Activated CD4-positive, alpha-beta T cell treated with anti-CD3 and anti-CD28 coated beads, Interleukin-2, amount 10 ng/mL, durations not matched to agents 7 days and 5 days (primary cell): ENCODE measurements at regions not wholly inside any gene's neighbourhood (a gene's known extent, or its start where the extent isn't known, plus 50 kb on each side); places are given as distances from the start of the nearest gene placed in this dataset.

Experiments
- CTCF ChIA-PET: fragments of 350-600 bp; sonication (Branson Sonifier 250); formaldehyde crosslinking; loops from one replicate; lab custom pipeline; 2021; ENCODE audit warnings: antibody characterized with exemption; lab: Charles Lee
- POLR2A ChIA-PET: fragments of 350-600 bp; sonication (Branson Sonifier 250); formaldehyde crosslinking; loops from one replicate; lab custom pipeline; 2021; ENCODE audit warnings: antibody characterized with exemption; lab: Charles Lee
- DNase-seq: peaks from one replicate; pipeline ENCODE4 v3.0.0-alpha.2; 2020
- H3K27ac Mint-ChIP-seq: one replicate; pipeline ENCODE4 v1.8.0; 2021; ENCODE audit warnings: mild to moderate bottlenecking, moderate library complexity, mixed read lengths
- H3K27me3 Mint-ChIP-seq: one replicate; pipeline ENCODE4 v1.8.0; 2021; ENCODE audit warnings: mixed read lengths
- H3K36me3 Mint-ChIP-seq: one replicate; pipeline ENCODE4 v1.8.0; 2021; ENCODE audit warnings: low read depth, mixed read lengths
- H3K4me1 Mint-ChIP-seq: one replicate; pipeline ENCODE4 v1.8.0; 2021; ENCODE audit warnings: mixed read lengths
- H3K4me3 Mint-ChIP-seq: one replicate; pipeline ENCODE4 v1.8.0; 2021; ENCODE audit warnings: mild to moderate bottlenecking, moderate library complexity, mixed read lengths
- H3K9me3 Mint-ChIP-seq: one replicate; pipeline ENCODE4 v1.8.0; 2021; ENCODE audit warnings: mixed read lengths

DNA sequence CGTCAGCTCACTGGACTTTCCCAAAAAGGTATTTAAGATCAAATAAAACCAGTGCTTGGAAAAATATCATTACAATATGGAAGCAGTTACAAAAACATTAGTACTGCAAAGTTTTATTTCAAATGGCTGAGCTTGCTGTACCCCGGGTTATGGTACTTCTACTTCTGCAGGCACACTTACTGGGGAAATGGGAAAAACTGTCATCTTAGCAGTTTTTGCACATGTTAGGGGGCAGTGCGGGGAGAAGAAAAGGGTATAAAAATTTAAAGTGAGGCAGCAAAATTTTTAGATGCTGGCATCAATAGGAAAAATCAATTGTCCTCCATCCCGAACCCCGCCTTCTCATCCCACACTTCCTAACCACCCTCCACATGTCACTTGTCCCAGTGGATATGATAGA lies 133.4 kb downstream of the ATG4C start:
- Mint-ChIP-seq H3K27me3 (peaks cover 5% of the 10 kb centered on the region), H3K9me3 (no peaks in the 10 kb centered on the region), H3K4me1 (no peaks in the 10 kb centered on the region), H3K4me3 (no peak overlapping the region), H3K27ac (no peak overlapping the region), H3K36me3 (no peaks in the 10 kb centered on the region)
- no peak for DNase-seq
- POLR2A ChIA-PET, result no interaction called here
- CTCF ChIA-PET, result no interaction called here

DNA sequence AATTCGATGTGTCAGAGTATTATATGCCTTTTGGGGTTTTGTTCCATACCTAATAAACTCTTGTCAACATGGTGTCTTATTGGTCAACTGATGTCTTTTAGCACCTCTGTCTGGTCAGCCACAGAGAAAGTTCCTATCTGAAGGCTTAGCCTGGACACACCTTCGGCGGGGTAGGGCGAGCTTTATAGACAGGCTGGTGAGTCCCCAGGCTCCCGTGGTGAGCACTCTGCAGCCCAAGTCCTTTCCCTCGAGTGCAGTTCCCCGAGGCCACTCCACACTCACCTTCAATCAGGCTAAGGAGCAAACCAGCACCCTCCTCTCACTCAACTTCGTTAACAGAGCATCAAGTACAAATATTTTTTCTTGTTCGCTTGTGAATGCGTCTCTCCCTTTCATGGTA lies 133.9 kb downstream of the ATG4C start:
- ChIA-PET CTCF (no interaction called here), POLR2A (no interaction called here)
- no peak overlapping the region for H3K4me3 Mint-ChIP-seq
- H3K9me3 Mint-ChIP-seq, result no peaks in the 10 kb centered on the region
- no peaks in the 10 kb centered on the region for H3K4me1 Mint-ChIP-seq
- DNase-seq, result no peak
- no peak overlapping the region for H3K27ac Mint-ChIP-seq
- no peaks in the 10 kb centered on the region for H3K36me3 Mint-ChIP-seq
- H3K27me3 Mint-ChIP-seq, result peaks cover 5% of the 10 kb centered on the region

DNA sequence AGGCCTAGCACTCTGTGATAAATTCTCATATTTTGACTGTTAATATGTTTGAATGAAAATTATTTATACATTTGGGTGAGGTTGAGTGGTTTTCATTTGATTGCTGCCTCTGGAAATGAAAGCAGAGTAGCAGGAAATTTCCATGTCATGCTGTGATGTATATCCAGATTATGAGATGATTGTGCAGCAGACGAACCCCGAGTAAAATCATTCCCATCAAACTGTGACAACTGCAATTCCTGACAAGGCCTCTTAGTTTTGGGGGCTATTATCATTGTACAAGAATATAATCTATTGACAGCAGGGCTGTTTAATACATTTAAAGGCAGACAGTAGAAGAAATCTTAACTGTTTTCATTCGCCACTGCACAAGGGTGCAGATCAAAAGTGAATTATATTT lies 134.8 kb downstream of the ATG4C start:
- no peak overlapping the region for H3K27ac Mint-ChIP-seq
- ChIA-PET POLR2A (no interaction called here), CTCF (no interaction called here)
- no peaks in the 10 kb centered on the region for H3K9me3 Mint-ChIP-seq
- peaks cover 2% of the 10 kb centered on the region for H3K27me3 Mint-ChIP-seq
- H3K36me3 Mint-ChIP-seq, result no peaks in the 10 kb centered on the region
- no peak for DNase-seq
- H3K4me3 Mint-ChIP-seq, result no peak overlapping the region
- H3K4me1 Mint-ChIP-seq, result no peaks in the 10 kb centered on the region

DNA sequence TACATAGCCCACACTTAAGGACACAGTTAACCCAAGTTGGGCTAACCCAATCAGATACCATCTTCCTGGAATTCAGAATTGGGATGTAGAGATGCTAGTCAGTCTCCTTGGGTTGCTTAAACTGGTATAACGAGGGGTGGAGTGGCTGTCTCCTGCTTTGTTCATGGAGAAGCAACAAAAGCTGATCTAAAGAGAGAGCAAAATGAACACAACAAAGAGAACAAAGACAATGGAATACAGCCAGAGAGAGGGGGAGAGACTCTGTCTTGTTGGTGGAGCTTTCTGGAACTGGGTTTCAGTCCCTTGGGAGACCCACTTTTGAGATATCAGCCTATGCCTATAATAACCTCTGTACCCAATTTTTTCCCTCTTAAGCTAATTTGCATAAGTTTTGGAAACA lies 138.1 kb downstream of the ATG4C start:
- POLR2A ChIA-PET, result no interaction called here

DNA sequence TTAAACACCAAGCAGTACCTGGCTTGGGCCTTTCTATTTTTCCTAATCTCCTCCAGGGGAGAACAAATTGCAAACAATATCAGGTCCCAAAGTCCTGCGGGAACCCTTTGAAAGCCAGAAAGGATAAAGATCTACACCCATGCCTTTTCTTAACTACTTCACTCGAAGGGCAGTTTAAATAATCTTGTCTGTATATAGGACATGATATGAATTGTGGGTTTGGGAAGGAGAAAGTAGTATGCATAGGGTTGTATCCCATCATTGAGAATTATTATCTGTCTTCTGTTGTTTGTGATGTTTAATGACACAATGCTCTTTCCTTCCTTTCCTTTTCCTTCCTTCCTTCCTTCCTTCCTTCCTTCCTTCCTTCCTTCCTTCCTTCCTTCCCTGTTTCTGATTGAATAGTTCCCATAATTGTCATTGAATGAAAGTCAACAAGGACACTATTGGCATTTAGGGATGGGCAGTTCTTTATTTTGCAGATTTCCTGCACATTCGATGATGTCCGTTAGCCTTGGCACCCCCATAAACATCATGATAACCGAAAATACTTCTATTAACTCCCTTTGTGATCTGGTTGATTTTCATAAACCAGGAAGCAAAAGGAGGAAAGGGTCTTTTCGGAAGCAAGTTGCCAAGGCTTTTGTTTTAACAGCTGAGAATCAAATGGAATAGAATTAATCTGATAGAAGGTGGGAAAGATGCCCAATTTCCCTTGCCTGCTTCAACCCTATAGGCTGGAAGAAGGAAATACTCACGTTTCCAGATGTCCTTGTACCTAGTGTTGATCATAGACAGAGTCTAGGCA lies 141.3 kb downstream of the ATG4C start:
- Mint-ChIP-seq H3K4me3 (no peak overlapping the region), H3K27ac (no peak overlapping the region), H3K9me3 (no peaks in the 10 kb centered on the region), H3K4me1 (no peaks in the 10 kb centered on the region), H3K36me3 (no peaks in the 10 kb centered on the region), H3K27me3 (no peaks in the 10 kb centered on the region)
- POLR2A ChIA-PET, result no interaction called here
- DNase-seq, result no peak
- CTCF ChIA-PET, result no interaction called here

More for the DNA sequence above, 138.1 kb downstream of the ATG4C start:
- DNase-seq, result no peak
- Mint-ChIP-seq H3K36me3 (no peaks in the 10 kb centered on the region), H3K27me3 (no peaks in the 10 kb centered on the region), H3K27ac (no peak overlapping the region), H3K4me1 (no peaks in the 10 kb centered on the region), H3K9me3 (no peaks in the 10 kb centered on the region), H3K4me3 (no peak overlapping the region)
- CTCF ChIA-PET, result interaction anchor here (0.5 kb wide), 1 partner anchor 97 kb away, joined by 3 read pairs; no protein-coding TSS in a partner anchor

DNA sequence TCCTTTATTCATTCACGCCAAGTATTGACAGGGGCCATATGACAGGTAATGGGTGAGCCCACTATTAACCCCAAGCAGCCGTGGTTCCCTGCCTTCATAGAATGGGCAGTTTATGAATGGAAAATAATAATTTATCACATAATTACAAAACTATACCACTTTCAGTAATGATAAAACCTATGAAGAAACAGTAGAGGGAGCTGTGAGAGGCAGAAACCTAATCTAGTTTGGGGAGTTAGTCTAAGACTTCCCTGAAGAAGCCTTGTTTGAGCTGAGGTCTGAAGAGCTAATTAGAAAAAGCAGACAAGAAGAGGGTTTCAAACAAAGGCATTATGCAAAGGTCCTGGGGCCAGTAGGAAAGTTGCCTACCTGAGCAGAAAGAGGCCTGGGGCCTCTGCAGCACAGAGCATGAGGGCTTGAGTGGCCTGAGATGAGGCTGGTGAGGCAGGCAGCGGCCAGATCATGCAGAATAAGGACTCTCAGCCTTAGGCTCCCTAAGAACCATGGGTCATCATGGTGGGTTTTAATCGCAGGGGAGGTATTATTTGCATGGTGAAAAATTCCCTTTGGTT lies 142.8 kb downstream of the ATG4C start:
- Mint-ChIP-seq H3K27me3 (peaks cover 1% of the 10 kb centered on the region), H3K9me3 (no peaks in the 10 kb centered on the region), H3K36me3 (no peaks in the 10 kb centered on the region), H3K4me3 (no peak overlapping the region), H3K4me1 (no peaks in the 10 kb centered on the region), H3K27ac (no peak overlapping the region)
- ChIA-PET CTCF (no interaction called here), POLR2A (no interaction called here)
- no peak for DNase-seq

DNA sequence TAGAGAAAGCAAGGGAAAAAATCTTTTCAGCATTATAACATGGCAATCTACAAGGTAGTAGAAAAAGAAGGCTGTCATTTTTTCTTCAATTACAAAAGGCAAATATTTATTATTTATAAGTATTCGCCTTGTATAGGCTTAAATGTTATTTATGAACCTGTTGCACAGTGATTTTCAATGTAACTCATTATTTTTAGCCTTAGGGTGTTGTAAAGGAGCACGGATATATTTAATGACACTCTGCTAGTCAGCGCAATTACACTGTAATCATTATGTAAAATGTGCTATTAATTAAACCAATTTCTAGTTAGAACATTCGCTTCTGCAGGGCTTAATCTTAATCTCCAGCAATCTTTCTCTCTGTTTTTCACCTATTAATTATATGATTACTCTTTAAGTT lies 145.0 kb downstream of the ATG4C start:
- POLR2A ChIA-PET, result no interaction called here
- Mint-ChIP-seq H3K36me3 (no peaks in the 10 kb centered on the region), H3K27ac (no peak overlapping the region), H3K4me1 (no peaks in the 10 kb centered on the region), H3K4me3 (no peak overlapping the region), H3K9me3 (no peaks in the 10 kb centered on the region), H3K27me3 (peaks cover 9% of the 10 kb centered on the region)
- CTCF ChIA-PET, result no interaction called here
- DNase-seq, result no peak

DNA sequence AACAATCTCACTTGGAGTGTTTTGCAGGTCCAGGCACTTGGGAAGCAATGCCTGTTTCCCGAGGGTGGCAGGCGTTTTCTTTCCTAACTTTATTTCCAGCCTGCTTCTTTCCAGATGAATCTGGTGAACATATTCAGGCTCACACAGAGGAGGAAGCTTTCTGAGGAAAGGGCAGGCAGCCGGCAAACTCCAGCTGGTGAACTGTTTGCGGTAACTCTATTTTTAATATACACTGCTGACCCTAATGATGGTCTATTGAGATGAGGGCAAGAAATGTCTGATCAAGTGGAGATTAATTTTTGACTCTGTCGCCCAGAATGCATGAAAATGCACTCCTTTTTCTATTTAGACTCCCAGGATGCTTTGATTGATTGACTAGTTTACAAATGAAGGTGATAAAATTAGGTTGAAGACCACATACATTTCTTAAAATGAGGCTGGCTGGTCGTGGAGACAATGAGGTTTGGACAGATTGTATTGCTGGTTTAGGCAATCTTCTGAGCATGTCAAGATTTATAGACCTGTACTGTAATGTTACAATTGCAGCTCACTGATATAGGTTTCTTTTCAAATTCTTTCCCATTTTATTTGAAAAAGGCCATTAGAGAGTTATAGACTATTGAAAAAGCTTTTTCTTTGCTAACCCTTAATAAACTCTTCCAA lies 153.8 kb downstream of the ATG4C start:
- ChIA-PET CTCF (no interaction called here), POLR2A (no interaction called here)
- no peaks in the 10 kb centered on the region for H3K9me3 Mint-ChIP-seq
- H3K4me1 Mint-ChIP-seq, result no peaks in the 10 kb centered on the region
- no peaks in the 10 kb centered on the region for H3K36me3 Mint-ChIP-seq
- no peak overlapping the region for H3K4me3 Mint-ChIP-seq
- no peak for DNase-seq
- no peak overlapping the region for H3K27ac Mint-ChIP-seq
- peaks cover 9% of the 10 kb centered on the region for H3K27me3 Mint-ChIP-seq

DNA sequence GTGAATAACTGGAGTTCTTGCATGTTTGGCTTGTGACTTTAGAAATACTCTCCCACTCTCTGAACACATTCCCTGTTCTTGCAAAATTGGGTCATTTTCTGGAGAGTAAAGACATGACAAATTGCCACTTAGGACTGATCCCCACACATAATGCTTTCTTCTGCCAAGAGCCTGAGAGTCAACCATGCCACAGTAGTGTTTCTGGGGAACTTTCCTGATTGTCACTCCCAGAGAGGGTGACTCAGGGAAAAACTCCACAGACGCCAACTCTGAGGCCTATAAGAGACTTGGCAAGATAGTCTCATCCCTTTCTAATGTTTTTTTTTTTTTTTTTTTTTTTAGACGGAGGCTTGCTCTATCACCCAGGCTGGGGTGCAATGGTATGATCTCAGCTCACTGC lies 157.8 kb downstream of the ATG4C start:
- no peak for DNase-seq
- peaks cover 9% of the 10 kb centered on the region for H3K27me3 Mint-ChIP-seq
- CTCF ChIA-PET, result no interaction called here
- H3K4me3 Mint-ChIP-seq, result no peak overlapping the region
- no peaks in the 10 kb centered on the region for H3K36me3 Mint-ChIP-seq
- H3K27ac Mint-ChIP-seq, result no peak overlapping the region
- H3K4me1 Mint-ChIP-seq, result no peaks in the 10 kb centered on the region
- POLR2A ChIA-PET, result no interaction called here
- H3K9me3 Mint-ChIP-seq, result no peaks in the 10 kb centered on the region

DNA sequence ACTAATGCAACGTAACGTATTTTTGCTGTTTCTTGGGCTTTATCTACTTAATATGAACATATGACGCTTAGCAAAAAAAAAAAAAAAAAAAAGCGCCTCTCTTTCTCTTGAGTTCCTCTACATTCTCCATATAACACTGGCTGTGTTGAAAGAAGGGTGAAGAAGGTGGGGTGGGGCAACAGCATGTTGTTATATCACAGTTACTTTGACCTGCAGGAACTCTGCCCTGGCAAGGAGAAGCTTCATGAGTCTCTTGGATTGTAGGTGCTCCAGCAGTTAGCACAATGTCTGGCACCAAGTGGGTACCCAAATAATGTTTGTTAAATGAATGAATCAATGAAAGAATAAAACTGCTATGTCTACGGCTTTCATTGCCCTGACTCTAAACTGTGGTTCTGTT lies 162.6 kb downstream of the ATG4C start:
- Mint-ChIP-seq H3K36me3 (no peaks in the 10 kb centered on the region), H3K9me3 (no peaks in the 10 kb centered on the region), H3K4me1 (no peaks in the 10 kb centered on the region), H3K4me3 (no peak overlapping the region), H3K27ac (no peak overlapping the region), H3K27me3 (peaks cover 17% of the 10 kb centered on the region)
- ChIA-PET CTCF (no interaction called here), POLR2A (no interaction called here)
- no peak for DNase-seq

DNA sequence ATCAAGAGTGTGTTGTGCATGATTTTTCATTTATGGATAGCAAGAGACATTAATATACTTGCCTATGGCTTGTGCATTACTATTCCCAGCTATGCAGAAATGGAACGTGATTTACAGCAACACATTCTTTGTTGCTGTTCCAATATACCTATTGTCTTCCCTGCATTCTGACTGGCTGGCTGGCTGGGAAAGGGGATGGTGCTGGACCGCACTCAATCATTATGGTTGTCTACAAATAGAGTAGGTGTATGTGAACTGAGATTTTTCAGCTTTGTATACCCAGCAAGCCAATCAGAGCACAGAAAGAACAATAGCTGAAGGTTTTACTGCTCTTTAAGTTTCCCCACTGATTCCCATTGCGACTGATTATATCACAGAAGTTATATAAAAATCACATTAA lies 167.5 kb downstream of the ATG4C start:
- H3K4me1 Mint-ChIP-seq, result no peaks in the 10 kb centered on the region
- no peaks in the 10 kb centered on the region for H3K9me3 Mint-ChIP-seq
- peaks cover 25% of the 10 kb centered on the region for H3K27me3 Mint-ChIP-seq
- H3K36me3 Mint-ChIP-seq, result no peaks in the 10 kb centered on the region
- no peak for DNase-seq
- H3K4me3 Mint-ChIP-seq, result no peak overlapping the region
- no peak overlapping the region for H3K27ac Mint-ChIP-seq
- CTCF ChIA-PET, result no interaction called here
- POLR2A ChIA-PET, result no interaction called here

DNA sequence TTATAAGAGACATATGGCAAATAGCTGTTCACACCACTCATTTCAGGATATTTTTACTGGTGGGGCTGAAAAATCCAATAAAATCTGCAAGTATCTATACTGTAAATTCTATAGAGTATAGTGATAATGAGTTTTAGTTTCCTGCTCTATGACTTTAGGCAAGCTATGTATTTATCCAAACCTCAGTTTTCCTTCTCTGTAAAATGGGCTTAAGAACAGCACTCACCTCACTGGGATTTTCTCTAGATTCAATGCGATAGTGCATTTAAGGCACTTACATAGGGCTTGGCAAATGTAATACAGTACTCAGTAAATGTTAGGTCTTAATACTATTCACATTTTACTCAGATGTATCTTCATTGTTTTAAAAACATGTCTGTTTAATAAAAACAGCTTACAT lies 168.7 kb downstream of the ATG4C start:
- H3K4me3 Mint-ChIP-seq, result no peak overlapping the region
- no peaks in the 10 kb centered on the region for H3K36me3 Mint-ChIP-seq
- H3K27ac Mint-ChIP-seq, result no peak overlapping the region
- H3K4me1 Mint-ChIP-seq, result no peaks in the 10 kb centered on the region
- ChIA-PET CTCF (no interaction called here), POLR2A (no interaction called here)
- H3K9me3 Mint-ChIP-seq, result no peaks in the 10 kb centered on the region
- DNase-seq, result no peak
- H3K27me3 Mint-ChIP-seq, result peaks cover 25% of the 10 kb centered on the region

DNA sequence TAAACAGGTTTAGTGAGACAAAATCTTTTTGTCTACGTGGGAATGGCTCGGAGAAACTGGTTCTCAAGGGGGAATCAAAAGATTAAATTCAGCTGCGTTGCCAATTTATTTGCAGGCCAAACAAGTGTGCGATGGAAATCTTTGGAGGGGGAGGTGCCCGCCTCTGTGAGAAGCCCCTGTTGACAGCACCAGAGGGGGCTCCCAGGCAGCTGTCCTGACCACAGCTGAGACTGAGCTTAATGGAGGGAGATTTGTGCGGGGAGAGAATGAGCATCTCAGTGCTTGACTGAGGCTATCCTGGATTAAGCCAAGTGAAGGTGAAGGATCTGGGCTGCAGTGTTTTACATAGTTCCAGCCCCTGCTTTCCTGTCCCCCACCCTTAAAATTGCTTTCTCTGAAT lies 169.7 kb downstream of the ATG4C start:
- POLR2A ChIA-PET, result no interaction called here
- CTCF ChIA-PET, result no interaction called here
- no peak overlapping the region for H3K27ac Mint-ChIP-seq
- no peaks in the 10 kb centered on the region for H3K9me3 Mint-ChIP-seq
- H3K36me3 Mint-ChIP-seq, result no peaks in the 10 kb centered on the region
- no peak for DNase-seq
- no peaks in the 10 kb centered on the region for H3K4me1 Mint-ChIP-seq
- peaks cover 28% of the 10 kb centered on the region for H3K27me3 Mint-ChIP-seq
- no peak overlapping the region for H3K4me3 Mint-ChIP-seq
